ENCODE measurements at regions not wholly inside any gene's neighbourhood (a gene's known extent, or its start where the extent isn't known, plus 50 kb on each side); places are given as distances from the start of the nearest gene placed in this dataset.

- H3K9me3 ChIP-seq, result no peaks in the 10 kb centered on the region
- no peaks in the 10 kb centered on the region for H3K27me3 ChIP-seq
- no peaks in the 10 kb centered on the region for H3K4me1 ChIP-seq
- DNase-seq (ENCODE audit: low spot score in 2 of 2), result no peak
- H3K27ac ChIP-seq, result no peak overlapping the region
- no peaks in the 10 kb centered on the region for H3K36me3 ChIP-seq
- H3K4me3 ChIP-seq, result no peak overlapping the region
- TF ChIP-seq EP300 (IDR thresholded peaks at IDR 0.05) (no peak), POLR2A (IDR thresholded peaks at IDR 0.05) (no peak), POLR2AphosphoS5 (IDR thresholded peaks at IDR 0.05) (no peak), CTCF (IDR thresholded peaks at IDR 0.05) (no peak)
- 38% methylated on average over 1 of the region's 1 CpG for WGBS
Observed at GRCh38 chr15:95085056-95085455, 853.7 kb downstream of the MCTP2 start.

GRCh38 chr15:95086531-95087252, 855.3 kb downstream of the MCTP2 start:
- TF ChIP-seq POLR2A (IDR thresholded peaks at IDR 0.05) (no peak), CTCF (IDR thresholded peaks at IDR 0.05) (no peak), POLR2AphosphoS5 (IDR thresholded peaks at IDR 0.05) (no peak), EP300 (IDR thresholded peaks at IDR 0.05) (no peak)
- no peaks in the 10 kb centered on the region for H3K9me3 ChIP-seq
- H3K4me3 ChIP-seq, result no peak overlapping the region
- no peaks in the 10 kb centered on the region for H3K27me3 ChIP-seq
- WGBS, result 46% methylated on average over 5 of the region's 5 CpGs
- DNase-seq (ENCODE audit: low spot score in 2 of 2), result no peak
- no peak overlapping the region for H3K27ac ChIP-seq
- H3K36me3 ChIP-seq, result no peaks in the 10 kb centered on the region
- no peaks in the 10 kb centered on the region for H3K4me1 ChIP-seq

GRCh38 chr15:95087253-95087609, 855.9 kb downstream of the MCTP2 start:
- DNase-seq (ENCODE audit: low spot score in 2 of 2), result no peak
- Histone ChIP-seq H3K4me1 (no peaks in the 10 kb centered on the region), H3K27me3 (no peaks in the 10 kb centered on the region), H3K27ac (no peak overlapping the region), H3K36me3 (no peaks in the 10 kb centered on the region), H3K9me3 (no peaks in the 10 kb centered on the region), H3K4me3 (no peak overlapping the region)
- no peak for TF ChIP-seq POLR2AphosphoS5 (IDR thresholded peaks at IDR 0.05)

- H3K36me3 ChIP-seq, result no peaks in the 10 kb centered on the region
- no peaks in the 10 kb centered on the region for H3K9me3 ChIP-seq
- TF ChIP-seq CTCF (IDR thresholded peaks at IDR 0.05) (no peak), POLR2AphosphoS5 (IDR thresholded peaks at IDR 0.05) (no peak), EP300 (IDR thresholded peaks at IDR 0.05) (no peak), POLR2A (IDR thresholded peaks at IDR 0.05) (no peak)
- 95% methylated on average over 14 of the region's 14 CpGs for WGBS
- no peak overlapping the region for H3K4me3 ChIP-seq
- no peak overlapping the region for H3K27ac ChIP-seq
- no peaks in the 10 kb centered on the region for H3K27me3 ChIP-seq
- no peaks in the 10 kb centered on the region for H3K4me1 ChIP-seq
- DNase-seq (ENCODE audit: low spot score in 2 of 2), result no peak
Observed at GRCh38 chr15:95091444-95091843, 860.1 kb downstream of the MCTP2 start.

- Histone ChIP-seq H3K4me1 (no peaks in the 10 kb centered on the region), H3K27ac (no peak overlapping the region), H3K9me3 (no peaks in the 10 kb centered on the region), H3K27me3 (no peaks in the 10 kb centered on the region), H3K4me3 (no peak overlapping the region), H3K36me3 (no peaks in the 10 kb centered on the region)
- no peak for TF ChIP-seq POLR2AphosphoS5 (IDR thresholded peaks at IDR 0.05)
- TF ChIP-seq POLR2A (IDR thresholded peaks at IDR 0.05), result no peak
- TF ChIP-seq EP300 (IDR thresholded peaks at IDR 0.05), result no peak
- TF ChIP-seq CTCF (IDR thresholded peaks at IDR 0.05), result no peak
- no peak for DNase-seq (ENCODE audit: low spot score in 2 of 2)
Observed at GRCh38 chr15:95095250-95095649, 863.9 kb downstream of the MCTP2 start.

- Histone ChIP-seq H3K36me3 (no peaks in the 10 kb centered on the region), H3K4me3 (no peak overlapping the region), H3K9me3 (no peaks in the 10 kb centered on the region), H3K4me1 (no peaks in the 10 kb centered on the region), H3K27me3 (no peaks in the 10 kb centered on the region), H3K27ac (no peak overlapping the region)
- no peak for TF ChIP-seq POLR2AphosphoS5 (IDR thresholded peaks at IDR 0.05)
- TF ChIP-seq EP300 (IDR thresholded peaks at IDR 0.05), result no peak
- no peak for TF ChIP-seq CTCF (IDR thresholded peaks at IDR 0.05)
- TF ChIP-seq POLR2A (IDR thresholded peaks at IDR 0.05), result no peak
- no peak for DNase-seq (ENCODE audit: low spot score in 2 of 2)
- 90% methylated on average over 6 of the region's 6 CpGs for WGBS
Observed at GRCh38 chr15:95096651-95097050, 865.3 kb downstream of the MCTP2 start.

All from suprapubic skin (tissue), 4 donors.